ENCODE measurements at regions not wholly inside any gene's neighbourhood (a gene's known extent, or its start where the extent isn't known, plus 50 kb on each side); places are given as distances from the start of the nearest gene placed in this dataset.

DNA sequence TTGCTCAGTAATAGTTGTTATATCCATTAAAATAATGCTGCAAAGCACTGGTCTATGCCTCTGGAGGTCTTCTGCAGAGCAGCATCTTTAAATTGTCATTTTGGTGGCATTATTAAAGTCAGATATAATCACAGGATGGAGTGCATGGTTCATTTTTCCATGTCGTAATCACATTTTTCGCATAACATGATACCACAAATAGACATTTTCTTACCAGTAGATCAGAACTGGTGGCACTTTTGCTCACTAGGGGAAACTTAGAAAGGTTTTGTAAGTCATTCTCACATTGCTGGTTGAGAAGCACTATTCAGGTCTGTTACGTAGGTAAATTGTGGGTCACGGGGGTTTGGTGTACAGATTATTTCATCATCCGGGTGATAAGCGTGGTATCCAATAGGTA, 484.5 kb upstream of the PRKX start:
- no peak overlapping the region for H3K4me2 ChIP-seq (ENCODE audit: insufficient read depth, low read length)
- H3K27ac ChIP-seq (ENCODE audit: insufficient read depth, low read depth, low read length), result no peak overlapping the region
- H3K4me1 ChIP-seq (ENCODE audit: control insufficient read depth, extremely low read depth, insufficient read depth, low read length), result no peaks in the 10 kb centered on the region
- H3K27me3 ChIP-seq (ENCODE audit: control insufficient read depth in 2 of 2, insufficient read depth in 2 of 2, low read length in 2 of 2), result no peaks in the 10 kb centered on the region
- intact Hi-C loops (cut with micrococcal nuclease), result no loop called here
- DNase-seq (ENCODE audit: low read depth, low spot score) (no peak), FAIRE-seq (no peak)
- TF ChIP-seq, protein P1, sequence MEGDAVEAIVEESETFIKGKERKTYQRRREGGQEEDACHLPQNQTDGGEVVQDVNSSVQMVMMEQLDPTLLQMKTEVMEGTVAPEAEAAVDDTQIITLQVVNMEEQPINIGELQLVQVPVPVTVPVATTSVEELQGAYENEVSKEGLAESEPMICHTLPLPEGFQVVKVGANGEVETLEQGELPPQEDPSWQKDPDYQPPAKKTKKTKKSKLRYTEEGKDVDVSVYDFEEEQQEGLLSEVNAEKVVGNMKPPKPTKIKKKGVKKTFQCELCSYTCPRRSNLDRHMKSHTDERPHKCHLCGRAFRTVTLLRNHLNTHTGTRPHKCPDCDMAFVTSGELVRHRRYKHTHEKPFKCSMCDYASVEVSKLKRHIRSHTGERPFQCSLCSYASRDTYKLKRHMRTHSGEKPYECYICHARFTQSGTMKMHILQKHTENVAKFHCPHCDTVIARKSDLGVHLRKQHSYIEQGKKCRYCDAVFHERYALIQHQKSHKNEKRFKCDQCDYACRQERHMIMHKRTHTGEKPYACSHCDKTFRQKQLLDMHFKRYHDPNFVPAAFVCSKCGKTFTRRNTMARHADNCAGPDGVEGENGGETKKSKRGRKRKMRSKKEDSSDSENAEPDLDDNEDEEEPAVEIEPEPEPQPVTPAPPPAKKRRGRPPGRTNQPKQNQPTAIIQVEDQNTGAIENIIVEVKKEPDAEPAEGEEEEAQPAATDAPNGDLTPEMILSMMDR (IDR thresholded peaks at IDR 0.05; ENCODE audit: extremely low read depth in 1 of 2, insufficient read depth in 1 of 2, low read depth in 1 of 2, low read length in 2 of 2), result no peak
- no peak for TF ChIP-seq POLR2A (IDR thresholded peaks at IDR 0.05; ENCODE audit: low read depth, low read length)
- no peak for TF ChIP-seq EZH2 (IDR thresholded peaks at IDR 0.05; ENCODE audit: borderline replicate concordance, low read depth, low read length, severe bottlenecking)
- TF ChIP-seq, protein P2, sequence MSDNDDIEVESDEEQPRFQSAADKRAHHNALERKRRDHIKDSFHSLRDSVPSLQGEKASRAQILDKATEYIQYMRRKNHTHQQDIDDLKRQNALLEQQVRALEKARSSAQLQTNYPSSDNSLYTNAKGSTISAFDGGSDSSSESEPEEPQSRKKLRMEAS (IDR thresholded peaks at IDR 0.05; ENCODE audit: insufficient read depth, insufficient read length), result no peak
- no peak for TF ChIP-seq FOS (IDR thresholded peaks at IDR 0.05; ENCODE audit: borderline replicate concordance, insufficient read depth, low read length)
- TF ChIP-seq POLR2AphosphoS5 (IDR thresholded peaks at IDR 0.05; ENCODE audit: insufficient read depth, low read depth, low read length), result no peak
- TF ChIP-seq MYC (IDR thresholded peaks at IDR 0.05; ENCODE audit: low read depth, low read length), result no peak
- TF ChIP-seq JUN (IDR thresholded peaks at IDR 0.05; ENCODE audit: borderline replicate concordance, insufficient read depth, insufficient read length, low read depth), result no peak
- no peak for TF ChIP-seq GATA2 (IDR thresholded peaks at IDR 0.05; ENCODE audit: insufficient read depth, insufficient read length, low read depth, low read length)
- no peaks in the 10 kb centered on the region for H3K36me3 ChIP-seq (ENCODE audit: control insufficient read depth in 2 of 2, extremely low read depth in 1 of 2, insufficient read depth in 2 of 2, low read length in 2 of 2)
- H4K20me1 ChIP-seq (replicated peaks; ENCODE audit: control insufficient read depth, extremely low read depth, insufficient read depth, low read length), result no peaks in the 10 kb centered on the region
- H3K79me2 ChIP-seq (ENCODE audit: control insufficient read depth, insufficient read depth, low read length), result no peaks in the 10 kb centered on the region
- no peaks in the 10 kb centered on the region for H3K9me3 ChIP-seq (replicated peaks; ENCODE audit: control insufficient read depth, insufficient read depth, low read length)
- no peaks in the 10 kb centered on the region for H3K9me1 ChIP-seq (replicated peaks; ENCODE audit: control insufficient read depth, extremely low read depth, insufficient read depth, low read length)
- CTCF ChIA-PET, result no interaction called here
- POLR2A ChIA-PET, result no interaction called here
- H3K9ac ChIP-seq (replicated peaks; ENCODE audit: extremely low read depth, insufficient read depth, low read length), result no peak overlapping the region
- no peak overlapping the region for H3K4me3 ChIP-seq (replicated peaks in 1 of 3; ENCODE audit: insufficient read depth in 1 of 3, low read depth in 1 of 3, low read length in 3 of 3)
- BruUV-seq (replicated peaks), result no TSS peak
- no peak overlapping the region for H2AFZ ChIP-seq (ENCODE audit: low read depth, low read length)
- dilution Hi-C loops (cut with MboI; ENCODE audit: extremely low pct_ligation_motif_present, low sequenced_read_pairs), result no loop called here
